H1 (cell line): ENCODE measurements at regions not wholly inside any gene's neighbourhood (a gene's known extent, or its start where the extent isn't known, plus 50 kb on each side); places are given as distances from the start of the nearest gene placed in this dataset.

Source experiments
- EGR1 ChIP-seq: IDR thresholded peaks from 2 replicates; pipeline ENCODE4 v1.6.1; 2011; ENCODE audit warnings: low read depth, low read length, borderline replicate concordance
- GTF2F1 ChIP-seq: IDR thresholded peaks from 2 replicates; pipeline ENCODE4 v1.6.1; 2012; ENCODE audit warnings: low read depth, low read length, improper control_type of control experiment, borderline replicate concordance
- HDAC6 ChIP-seq: IDR thresholded peaks from one replicate; pipeline ENCODE4 v1.7.1; 2012; ENCODE audit warnings: low read depth, mild to moderate bottlenecking, inconsistent platforms, low read length, moderate library complexity
- JUND ChIP-seq: IDR thresholded peaks from 2 replicates; pipeline ENCODE4 v1.6.1; 2011; ENCODE audit warnings: mild to moderate bottlenecking, improper control_type of control experiment, low read length
- PHF8 ChIP-seq: fragments of 200-600 bp; sonication (generic); conservative IDR thresholded peaks from 2 replicates; pipeline ENCODE4 v1.7.1; 2012; ENCODE audit warnings: low read depth, mild to moderate bottlenecking, inconsistent platforms, low read length, moderate library complexity
- SUZ12 ChIP-seq: fragments of 200-600 bp; sonication (generic); IDR thresholded peaks from 2 replicates; pipeline ENCODE4 v1.6.1; 2012; ENCODE audit warnings: mild to moderate bottlenecking, inconsistent platforms, low read length, moderate library complexity, mixed read lengths
- TCF12 ChIP-seq: IDR thresholded peaks from 2 replicates; pipeline ENCODE4 v1.6.1; 2011; ENCODE audit warnings: low read depth, mild to moderate bottlenecking, low read length
- TEAD4 ChIP-seq: IDR thresholded peaks from 2 replicates; pipeline ENCODE4 v1.6.1; 2012; ENCODE audit warnings: low read depth, low read length, inconsistent platforms, mixed read lengths

GRCh38 chr2:238670111-238670585 lies 177.7 kb upstream of the TWIST2 start (continued):
- TF ChIP-seq TCF12, result no peak
- TF ChIP-seq TEAD4, result no peak
- TF ChIP-seq HDAC6, result no peak
- no peak for TF ChIP-seq GTF2F1
- no peak for TF ChIP-seq SUZ12
- TF ChIP-seq PHF8, result no peak
- TF ChIP-seq EGR1, result no peak
- no peak for TF ChIP-seq JUND
